T47D (cell line): ENCODE measurements at regions not wholly inside any gene's neighbourhood (a gene's known extent, or its start where the extent isn't known, plus 50 kb on each side); places are given as distances from the start of the nearest gene placed in this dataset.
A peak's percentile ranks its signal among the peaks of the same experiment; 100 is the strongest.

Source experiments
- DNase-seq, 2 experiments: peaks; one replicate each; pipeline versions ENCODE4 v3.0.0 to v3.0.0-alpha.2; 2011 to 2012; ENCODE audit warnings: low read depth in 1 of 2, low spot score in 1 of 2
- JUND ChIP-seq: IDR thresholded peaks from 2 replicates; pipeline ENCODE4 v1.6.1; 2012; ENCODE audit warnings: low read depth
- in situ Hi-C: cut with HindIII; loops from 2 replicates; pipeline ENCODE4 v1.10.0; 2016; ENCODE audit warnings: low sequenced_read_pairs, low pct_unique_long_range_greater_than_20kb

DNA sequence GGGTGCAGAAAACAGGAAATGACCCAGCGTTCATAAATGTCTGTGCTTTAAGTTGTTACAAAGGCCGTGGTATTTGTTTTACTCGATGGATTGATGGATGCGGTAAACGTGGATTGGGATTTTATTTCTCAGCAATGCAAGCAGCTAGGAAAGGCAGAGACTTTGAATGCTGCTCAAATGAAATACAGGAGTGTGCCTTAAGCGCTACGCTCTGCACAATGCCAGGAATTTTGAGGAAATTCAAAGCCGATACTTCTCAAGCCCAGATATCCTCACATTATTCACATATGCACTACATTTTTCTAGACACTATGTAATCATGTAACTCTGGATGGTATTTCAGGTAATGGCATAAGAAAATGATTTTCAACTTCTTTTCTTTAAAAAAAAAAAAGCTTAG is 514.3 kb upstream of the ADARB2 start:
- in situ Hi-C loops, result no loop called here
- DNase-seq, result no peak
- no peak for TF ChIP-seq JUND

DNA sequence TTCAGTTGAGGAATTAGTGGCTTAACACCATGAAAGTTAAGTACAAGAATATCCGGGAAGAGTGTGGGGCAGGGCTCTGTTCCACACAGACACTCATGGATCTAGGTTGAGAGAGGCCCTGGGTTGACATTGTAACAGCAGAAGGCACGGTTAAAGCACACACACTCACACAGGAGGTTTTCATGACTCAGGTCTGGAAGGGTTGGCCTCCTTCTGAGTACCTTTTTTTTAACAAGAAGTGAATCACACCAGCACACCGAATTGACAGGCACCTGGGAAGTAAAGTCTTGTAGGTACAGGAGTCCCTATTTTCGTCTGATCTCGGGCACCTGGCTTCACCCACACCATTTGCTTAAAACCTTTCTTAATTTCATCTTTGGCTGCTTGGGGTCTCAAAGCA is 509.4 kb upstream of the ADARB2 start:
- in situ Hi-C loops, result no loop called here
- TF ChIP-seq JUND, result no peak
- DNase-seq, result no peak

DNA sequence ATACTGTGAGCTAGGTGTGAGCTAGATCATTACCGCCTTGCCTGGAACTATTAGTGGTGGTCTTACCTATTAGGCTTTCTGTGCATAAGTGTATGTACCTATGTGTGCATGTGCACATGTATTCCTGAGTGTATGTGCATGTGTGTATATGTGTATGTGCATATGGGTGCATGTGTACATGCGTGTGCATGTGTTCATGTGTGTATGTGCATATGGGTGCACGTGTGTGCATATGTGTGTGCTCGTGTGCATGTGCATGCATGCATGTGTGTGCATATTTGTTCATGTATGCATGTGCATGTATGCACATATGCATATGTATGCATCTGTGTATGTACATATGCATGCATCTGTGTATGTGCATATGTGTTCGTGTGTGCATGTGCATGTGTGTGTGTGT is 508.3 kb upstream of the ADARB2 start:
- in situ Hi-C loops, result no loop called here
- TF ChIP-seq JUND, result no peak
- DNase-seq, result no peak

DNA sequence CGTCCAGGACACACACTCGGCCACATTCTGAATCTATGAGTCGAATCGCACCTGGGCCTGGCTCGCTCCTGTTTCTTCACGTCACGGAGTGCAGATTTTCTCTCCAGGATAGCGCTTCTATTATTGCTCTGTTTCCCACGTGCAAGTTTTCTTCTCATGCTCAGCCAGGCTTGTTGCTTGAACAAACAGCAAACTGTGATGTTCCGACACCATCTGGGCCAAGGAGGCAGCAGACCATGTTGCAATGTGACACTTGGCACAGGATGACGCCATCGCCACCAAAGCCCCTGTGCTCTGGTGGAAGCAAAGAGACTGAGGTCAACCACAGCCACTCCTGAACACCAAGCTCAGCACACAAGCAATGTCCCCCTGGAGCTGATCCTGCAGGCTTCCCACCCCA is 507.1 kb upstream of the ADARB2 start:
- no peak for TF ChIP-seq JUND
- in situ Hi-C loops, result no loop called here
- no peak for DNase-seq

DNA sequence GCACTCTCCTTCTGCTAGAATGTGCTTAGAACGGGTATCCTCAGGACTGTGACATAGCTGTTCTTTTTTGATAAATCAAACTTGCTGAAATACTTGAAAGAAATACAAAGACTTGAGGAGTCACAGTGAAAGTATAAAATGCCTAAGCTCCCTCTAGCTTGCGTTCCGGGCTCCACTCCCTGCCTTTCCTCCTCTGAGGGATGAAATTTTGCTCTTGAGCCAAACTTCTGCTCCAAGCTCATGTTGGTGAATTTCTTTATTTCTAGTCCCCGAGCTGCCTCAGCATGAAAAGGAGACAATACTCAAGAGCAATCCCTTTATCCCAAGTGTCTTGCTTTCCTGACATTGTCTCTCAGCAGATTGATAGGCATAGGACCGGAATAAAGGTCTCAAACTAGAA is 499.6 kb upstream of the ADARB2 start:
- in situ Hi-C loops, result no loop called here
- no peak for TF ChIP-seq JUND

DNA sequence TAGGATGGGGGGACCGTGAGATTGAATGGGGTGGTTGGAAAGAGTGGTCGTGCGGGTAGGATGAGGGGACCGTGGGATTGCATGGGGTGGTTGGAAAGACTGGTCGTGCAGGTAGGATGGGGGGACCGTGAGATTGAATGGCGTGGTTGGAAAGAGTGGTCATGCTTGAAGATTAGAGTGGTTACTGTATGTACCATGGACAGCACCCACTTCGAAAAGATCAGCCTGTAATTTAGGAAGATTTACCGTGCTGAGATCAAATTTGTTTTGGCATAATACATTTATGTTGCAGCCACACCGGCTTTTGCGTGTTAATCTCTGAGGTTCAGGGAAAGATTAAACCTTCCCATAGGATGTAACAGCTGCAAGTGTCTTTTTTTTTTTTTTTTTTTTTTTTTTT is 495.2 kb upstream of the ADARB2 start:
- in situ Hi-C loops, result no loop called here
- DNase-seq, result peak; percentile 5 to 39
- TF ChIP-seq JUND, result no peak

More for the DNA sequence above, 499.6 kb upstream of the ADARB2 start:
- no peak for DNase-seq

DNA sequence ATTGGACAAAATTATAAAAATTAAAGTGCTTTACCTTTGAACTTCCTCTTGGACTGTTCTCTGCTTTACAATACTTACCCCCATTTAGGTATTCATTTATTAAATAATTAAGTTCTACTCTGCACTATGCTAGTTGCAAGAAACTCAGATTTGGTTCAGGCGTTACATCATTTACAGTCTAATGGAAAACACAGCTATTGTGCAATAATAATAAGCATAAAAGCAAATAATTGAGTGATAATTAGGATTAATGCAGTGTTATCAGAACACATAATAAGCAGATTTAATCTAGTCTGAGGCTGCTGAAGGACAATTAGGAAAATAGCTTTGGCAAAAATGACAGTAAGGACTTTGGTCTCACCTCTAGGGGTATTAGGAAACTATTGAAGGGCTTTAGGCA is 493.2 kb upstream of the ADARB2 start:
- no peak for TF ChIP-seq JUND
- no peak for DNase-seq
- in situ Hi-C loops, result no loop called here

DNA sequence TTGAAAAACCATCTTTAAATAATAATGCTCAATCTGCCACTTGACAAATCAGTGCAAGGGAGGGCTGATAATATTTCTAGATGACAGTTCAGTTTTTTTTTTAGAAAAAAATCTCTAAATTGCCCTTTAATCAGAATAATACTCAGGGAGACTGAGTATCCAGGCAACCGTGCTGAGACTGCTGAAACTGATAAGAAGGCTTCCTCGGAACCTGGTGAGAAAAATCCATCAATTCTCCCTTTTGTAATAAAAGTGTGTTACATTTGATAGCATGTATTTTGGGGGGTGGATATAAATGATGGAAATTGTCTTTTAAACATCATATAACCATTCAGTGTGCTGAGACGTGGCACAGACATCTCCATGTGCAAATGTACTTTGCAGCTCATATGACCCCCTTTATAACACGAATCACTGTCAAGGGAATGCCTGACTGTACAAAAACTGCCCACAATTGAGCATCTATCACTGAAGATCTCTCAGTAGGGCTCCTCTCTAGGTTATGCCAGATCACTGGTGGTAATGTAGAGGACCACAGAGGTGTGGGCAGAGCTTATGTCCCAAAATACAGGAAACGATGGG is 491.1 kb upstream of the ADARB2 start:
- TF ChIP-seq JUND, result no peak
- DNase-seq, result no peak
- in situ Hi-C loops, result no loop called here

DNA sequence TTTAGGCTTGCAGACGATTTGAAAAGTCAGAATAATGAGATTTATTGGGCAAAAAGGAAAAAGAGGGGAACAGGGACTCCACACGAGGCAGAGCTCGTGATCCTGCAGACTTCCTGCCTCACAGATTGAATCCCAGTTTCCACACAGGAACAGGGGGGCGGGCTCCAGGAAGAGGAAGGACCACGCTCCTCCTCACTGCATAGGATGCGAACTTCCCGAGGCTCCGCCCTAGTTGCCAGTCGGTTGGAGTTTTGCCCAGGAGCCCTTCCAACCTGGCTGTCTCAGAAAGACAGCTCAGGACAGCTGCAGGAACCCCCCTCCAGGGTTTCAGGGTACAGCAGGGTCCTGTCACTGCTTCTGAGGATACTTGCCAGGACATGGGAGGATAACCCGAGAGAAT is 488.3 kb upstream of the ADARB2 start:
- TF ChIP-seq JUND, result no peak
- in situ Hi-C loops, result no loop called here
- DNase-seq, result no peak

DNA sequence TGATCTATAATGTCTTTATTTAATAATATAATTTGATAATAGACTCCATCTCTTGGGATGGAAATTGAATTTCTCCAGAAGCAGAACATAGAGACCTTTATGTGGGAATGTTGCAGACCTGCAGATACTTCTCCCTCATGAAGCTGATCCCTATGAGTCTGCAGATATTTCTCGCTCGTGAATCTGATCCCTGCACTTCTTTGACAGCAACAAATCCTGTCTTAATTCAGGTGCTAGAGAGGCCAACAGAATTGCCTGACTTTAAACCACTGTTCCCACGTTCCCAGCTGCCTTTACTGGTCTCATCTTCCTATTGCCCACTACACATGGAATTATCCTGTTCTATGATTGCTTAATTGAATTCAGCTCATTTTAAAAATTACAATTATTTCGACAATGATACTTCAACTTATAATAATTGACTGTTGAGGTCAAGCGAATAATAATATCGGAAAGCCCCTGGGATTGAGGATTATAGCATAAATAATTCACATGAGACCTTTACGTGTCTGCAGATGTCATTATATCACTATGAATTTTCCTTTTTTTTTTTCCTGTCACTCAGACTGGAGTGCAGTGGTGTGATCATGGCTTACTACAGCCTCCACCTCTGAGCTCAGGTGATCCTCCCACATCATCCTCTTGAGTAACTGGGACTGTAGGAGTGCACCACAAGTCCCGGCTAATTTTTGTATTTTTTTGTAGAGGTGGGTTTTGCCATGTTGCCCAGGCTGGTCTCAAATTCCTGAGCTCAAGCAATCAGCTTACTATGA is 486.4 kb upstream of the ADARB2 start:
- DNase-seq, result no peak
- no peak for TF ChIP-seq JUND
- in situ Hi-C loops, result no loop called here

DNA sequence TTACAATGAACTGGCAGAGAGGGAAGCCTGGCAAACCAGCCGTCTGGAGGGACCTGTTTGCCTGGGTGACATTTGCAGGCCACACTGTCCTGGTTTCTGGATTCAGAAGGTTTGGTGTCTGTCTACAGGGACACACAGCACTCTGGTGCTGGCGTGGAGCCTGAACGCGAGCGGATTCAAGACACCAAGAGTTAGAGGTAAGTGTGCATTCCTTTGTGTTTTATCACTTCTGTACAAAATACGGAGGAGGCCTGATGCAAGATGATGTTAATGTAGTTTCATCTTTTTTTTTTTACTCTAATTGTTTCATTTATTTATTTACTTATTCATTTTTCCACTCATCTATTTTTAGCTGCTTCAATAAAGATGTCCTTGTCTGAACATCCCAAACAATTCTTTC is 485.3 kb upstream of the ADARB2 start:
- DNase-seq, result no peak
- in situ Hi-C loops, result no loop called here
- TF ChIP-seq JUND, result no peak

DNA sequence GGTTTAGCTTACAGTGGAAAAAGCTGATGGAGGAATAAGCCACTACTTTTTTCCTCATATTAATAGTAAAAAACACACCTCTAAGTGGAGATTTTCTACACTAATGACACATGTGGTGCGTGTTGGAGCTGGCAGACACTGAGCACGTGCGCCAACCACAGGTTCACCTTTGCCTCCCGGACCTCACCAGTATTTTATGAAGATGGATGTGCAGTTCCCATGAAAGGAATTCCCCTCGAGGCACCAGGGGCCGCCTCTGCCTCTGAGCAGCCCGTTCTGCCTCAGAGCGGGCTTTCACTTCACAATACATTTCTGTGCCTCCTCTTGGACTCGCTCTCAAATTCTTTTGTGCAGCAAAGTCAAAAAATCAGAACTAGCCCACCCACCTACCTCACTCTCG is 477.5 kb upstream of the ADARB2 start:
- DNase-seq, result no peak
- in situ Hi-C loops, result no loop called here
- TF ChIP-seq JUND, result no peak

DNA sequence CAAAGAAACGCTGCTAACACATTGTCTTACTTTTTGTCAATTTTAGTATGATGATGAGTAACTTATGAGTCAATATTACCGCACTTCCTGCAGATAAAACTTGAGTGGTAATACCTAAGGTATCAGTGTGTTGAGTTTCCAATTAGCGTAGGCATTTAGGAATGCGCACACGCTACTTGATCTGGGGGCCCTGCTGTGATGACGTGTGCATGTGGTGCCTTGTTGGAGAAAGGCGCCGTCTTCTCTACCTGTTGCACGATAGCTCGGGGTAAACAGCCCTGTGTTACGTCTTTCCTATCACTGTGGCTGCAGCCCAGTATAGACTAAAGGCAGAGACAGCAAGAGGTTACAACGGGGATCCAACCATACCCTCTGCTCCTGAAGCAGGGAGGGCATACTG is 476.8 kb upstream of the ADARB2 start:
- no peak for DNase-seq
- no peak for TF ChIP-seq JUND
- in situ Hi-C loops, result no loop called here

DNA sequence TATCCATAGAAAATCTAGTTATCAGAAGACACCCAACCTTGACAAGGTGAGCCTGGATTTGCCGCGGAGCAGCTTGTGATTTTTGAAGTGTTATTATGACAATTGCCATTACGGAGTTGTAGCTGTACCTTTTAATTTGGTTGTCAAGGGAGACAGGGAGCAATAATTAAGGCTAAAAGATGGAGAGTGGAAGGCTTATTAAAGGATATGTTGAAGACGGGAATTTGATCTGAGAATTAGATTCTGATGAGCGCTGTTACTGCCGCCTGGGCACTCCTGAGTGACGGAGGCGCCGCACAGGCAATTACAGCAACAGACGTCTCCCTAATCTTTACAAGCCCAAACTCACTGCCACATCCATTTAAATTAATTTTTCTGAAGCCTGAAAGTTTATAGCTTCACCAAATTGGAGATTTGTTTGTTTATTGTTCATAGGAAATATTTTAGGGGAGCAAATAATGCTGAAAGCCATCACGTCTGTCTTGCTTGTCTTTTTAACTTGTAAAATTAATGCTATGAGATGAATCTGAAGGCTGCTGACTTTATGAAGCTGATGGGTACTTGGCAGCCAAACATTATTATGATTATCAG is 475.0 kb upstream of the ADARB2 start:
- DNase-seq, result no peak
- TF ChIP-seq JUND, result no peak
- in situ Hi-C loops, result no loop called here
